HG02588 (cell line): ENCODE measurements at regions not wholly inside any gene's neighbourhood (a gene's known extent, or its start where the extent isn't known, plus 50 kb on each side); places are given as distances from the start of the nearest gene placed in this dataset.

Experiments
- ATAC-seq: cut with Tn5 transposase; IDR thresholded peaks from one replicate; pipeline ENCODE4 v1.9.1; 2021; ENCODE audit warnings: mild to moderate bottlenecking, moderate library complexity; ENCODE audit not compliant: unreplicated experiment

DNA sequence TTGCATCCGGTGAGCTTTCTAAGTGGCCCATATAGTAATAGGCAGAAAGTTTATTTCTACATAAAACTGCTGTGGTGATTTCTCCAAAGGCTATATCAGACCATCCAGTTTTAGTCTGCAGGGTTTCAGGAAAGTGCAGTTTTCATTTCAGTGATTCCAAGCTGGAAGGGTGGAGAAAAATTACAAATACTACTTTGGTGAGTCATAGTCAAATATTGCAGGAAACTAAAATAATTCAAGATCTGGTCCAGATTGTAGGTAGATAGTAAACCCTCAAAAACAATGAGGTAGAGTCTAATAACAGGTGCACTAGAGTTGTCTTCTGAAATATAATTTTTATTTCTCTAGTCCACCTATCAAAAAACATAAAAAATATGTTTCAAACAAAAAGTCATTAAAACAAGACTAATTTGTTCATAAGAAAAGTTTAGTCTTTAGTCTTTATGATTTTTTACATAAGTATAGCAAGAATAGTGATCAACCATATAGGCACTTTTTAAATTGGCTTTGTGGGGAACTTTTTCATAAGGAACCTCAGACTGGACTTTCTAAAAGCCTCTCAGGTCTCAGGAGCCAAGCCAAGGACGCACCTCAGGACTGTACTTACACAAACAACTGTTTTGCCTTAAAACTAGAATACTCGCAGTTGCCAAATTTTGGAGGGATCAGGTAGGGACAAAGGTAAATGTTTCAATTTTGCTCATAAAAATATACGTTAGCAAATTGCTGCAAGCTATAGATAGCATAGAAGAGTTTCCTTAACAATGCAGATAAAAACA is 101.8 kb upstream of the TLR3 start:
- ATAC-seq = no peak

DNA sequence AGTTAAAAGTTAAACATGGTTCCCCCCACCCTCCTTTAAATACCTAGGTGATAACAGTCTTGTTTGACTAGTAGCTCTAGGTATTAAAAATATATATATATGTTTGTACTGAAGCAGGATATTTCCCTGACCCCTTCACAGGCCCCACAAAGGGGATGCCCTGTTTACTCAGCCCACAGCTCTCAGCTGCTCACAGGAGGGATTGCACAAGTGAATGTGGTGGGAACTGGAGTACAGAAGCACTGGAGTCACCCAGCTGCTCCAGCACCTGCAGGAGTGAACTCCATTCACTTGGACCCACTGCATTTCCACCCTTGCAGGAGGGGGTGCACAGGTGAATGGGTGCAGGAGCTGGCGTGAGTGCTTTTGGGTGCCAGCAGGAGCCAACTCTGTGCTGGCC is 99.3 kb upstream of the TLR3 start:
- no peak for ATAC-seq

DNA sequence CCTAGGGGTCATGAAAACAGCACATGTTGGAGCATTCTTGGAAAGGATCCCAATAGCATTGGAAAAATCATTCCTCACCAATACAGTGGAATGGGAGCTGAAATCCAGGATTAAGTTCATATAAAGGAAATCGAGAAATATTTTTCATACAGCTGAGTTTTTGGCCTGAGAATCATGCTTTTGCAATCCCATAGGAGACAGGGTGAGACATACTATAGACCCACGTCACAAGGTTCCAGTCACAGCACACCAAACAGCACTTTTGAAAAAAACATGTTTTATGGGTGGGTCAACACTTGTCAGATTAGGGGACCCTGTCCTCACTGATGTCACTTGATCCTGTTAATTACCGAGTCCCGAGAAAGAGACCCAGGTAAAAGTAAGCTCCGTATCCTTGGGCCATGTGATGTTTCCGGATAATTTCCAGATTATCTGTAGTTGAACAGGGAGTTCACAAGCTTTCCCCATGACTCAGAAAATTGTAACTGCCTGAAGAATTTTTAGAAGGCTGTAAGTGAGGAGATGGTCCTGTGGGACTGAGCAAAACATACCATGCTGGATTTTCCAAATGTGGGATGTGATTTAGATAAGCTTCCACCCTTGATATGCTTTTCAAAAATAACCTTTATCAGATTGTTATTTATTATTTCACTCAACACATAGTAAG is 80.9 kb upstream of the TLR3 start:
- ATAC-seq = no peak

DNA sequence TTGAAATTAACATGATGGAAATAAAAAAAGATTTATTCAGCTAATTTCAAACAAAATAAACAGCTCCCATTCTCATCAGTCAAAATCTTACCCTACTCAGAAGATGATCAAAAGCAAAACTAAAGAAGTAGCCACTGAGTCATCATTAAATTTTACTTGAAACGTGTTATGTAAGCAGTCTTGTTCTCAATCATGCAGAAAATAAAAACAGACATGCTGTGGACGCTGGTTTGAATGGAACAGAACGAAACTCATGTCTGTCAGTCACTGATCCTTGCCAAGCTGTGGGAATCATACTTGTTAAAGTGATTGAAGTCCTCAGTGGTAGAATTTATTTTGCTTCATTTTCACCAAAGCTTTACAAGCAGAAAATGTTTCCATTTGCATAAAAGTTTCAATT is 77.2 kb upstream of the TLR3 start:
- no peak for ATAC-seq

DNA sequence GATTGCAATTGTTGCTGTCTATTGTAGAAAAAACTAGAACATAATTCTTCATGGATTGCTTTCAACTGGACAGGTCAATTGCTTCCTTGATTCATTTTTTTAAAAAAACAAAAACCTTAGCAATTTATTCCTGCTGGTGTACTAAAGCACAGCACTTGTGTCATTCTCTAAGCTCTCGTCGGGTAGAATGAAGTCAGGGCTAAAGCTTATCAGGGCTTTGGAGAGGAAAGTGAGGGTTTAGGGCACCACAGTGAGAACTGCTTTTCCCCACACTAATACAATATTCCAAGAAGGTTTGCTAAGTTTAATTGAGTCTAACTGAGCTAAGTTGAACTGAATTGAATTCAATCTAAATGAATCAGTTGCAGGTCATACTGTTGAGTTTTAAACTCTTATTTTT is 76.4 kb upstream of the TLR3 start:
- no peak for ATAC-seq

DNA sequence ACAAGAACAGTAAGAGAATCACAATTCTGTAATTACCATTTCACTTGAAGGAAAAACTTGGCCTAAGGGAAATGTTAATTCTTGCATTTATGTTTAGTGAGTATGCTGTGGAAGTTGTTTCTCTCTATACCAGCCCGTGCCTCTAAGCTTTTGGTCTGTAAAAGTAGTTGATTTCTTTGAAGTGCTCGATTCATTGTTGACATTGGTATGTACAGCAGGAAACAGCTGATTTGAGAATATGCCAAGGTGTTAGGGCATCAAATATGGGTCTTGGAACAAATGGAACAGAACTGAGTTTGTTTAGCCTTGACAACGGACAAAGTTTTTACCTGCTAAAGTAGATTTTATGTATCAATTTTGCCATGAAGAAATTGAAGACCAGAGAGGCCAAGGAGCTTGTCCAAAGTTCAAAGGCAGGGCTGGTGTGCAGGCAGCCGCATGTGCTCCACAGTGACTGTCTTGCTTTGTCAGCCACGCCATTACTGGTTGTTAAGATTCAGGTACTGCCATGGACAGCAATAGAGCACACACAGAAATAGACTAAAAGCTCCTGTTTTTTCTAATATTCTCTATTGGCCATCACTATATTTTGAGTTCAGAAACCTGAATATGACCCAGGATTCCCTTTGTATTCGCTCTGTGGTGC is 75.5 kb upstream of the TLR3 start:
- ATAC-seq = no peak

DNA sequence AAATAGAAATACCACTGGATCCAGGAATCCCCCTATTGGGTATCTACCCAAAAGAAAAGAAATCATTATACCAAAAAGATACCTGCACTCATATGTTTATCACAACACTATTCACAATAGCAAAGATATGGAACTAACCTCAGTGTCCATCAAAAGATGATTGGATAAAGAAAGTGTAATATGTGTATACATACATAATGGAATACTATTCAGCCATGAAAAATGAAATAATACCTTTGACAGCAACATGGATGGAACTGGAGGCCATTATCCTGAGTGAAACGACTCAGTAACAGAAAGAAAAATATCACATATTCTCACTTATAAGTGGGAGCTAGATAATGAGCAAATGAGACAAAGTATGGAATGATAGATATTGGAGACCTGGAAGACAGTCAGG is 74.2 kb upstream of the TLR3 start:
- ATAC-seq = no peak

DNA sequence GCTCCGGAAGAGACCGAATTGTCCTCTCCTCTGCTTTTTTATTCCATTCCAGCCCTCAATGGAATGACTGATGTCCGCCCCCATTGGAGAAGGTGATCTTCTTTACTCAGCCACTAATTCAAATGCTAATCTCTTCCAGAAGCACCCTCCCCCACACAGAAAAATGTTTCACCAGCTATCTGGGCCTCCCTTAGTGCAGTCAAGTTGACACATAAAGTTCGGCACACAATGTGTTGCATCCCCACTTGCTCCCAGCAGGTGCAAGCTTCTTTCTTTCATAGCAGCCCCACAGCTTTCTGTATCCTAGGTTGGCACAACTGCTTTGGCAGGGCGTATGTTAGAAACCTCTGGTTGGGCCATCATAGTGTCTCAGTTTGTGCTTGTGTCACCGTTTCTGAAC is 73.3 kb upstream of the TLR3 start:
- ATAC-seq = no peak

DNA sequence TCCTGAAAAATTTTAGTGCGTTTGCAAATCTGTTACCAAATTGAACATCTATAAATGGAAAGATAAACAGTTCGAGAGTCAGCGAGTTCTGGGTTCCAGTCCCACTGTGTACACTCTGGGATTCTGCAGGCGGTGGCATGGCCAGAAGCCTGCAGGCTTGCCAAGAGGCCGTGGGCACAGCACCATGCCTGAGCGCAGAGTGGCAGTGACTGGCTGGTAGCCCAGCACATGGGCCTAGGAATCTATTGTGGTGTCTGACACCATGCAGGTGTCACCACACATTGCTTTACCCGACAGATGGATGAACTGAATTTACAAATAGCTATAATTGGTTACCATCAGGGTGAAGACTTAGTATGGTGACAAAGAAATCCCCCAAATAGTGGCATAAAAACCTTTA is 71.7 kb upstream of the TLR3 start:
- ATAC-seq = no peak

DNA sequence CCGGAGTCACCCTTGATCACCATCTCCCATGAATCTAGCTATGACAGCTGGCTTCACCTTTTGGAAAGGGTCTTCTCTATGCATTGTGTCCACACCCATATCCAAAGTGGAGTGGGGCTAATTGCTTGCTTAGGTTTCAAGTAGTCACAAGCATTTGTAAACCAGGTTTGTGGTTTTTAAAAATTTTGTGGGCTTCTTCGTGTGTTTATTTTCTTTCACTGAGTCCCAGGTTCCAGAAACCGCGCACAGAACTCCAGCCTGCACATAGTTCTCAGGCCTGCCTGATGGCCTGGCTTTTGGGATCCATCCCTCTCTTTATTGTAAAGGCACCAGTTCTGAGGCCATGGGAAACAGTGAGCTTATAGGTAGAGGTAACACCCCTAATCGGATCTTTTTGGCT is 70.2 kb upstream of the TLR3 start:
- no peak for ATAC-seq

DNA sequence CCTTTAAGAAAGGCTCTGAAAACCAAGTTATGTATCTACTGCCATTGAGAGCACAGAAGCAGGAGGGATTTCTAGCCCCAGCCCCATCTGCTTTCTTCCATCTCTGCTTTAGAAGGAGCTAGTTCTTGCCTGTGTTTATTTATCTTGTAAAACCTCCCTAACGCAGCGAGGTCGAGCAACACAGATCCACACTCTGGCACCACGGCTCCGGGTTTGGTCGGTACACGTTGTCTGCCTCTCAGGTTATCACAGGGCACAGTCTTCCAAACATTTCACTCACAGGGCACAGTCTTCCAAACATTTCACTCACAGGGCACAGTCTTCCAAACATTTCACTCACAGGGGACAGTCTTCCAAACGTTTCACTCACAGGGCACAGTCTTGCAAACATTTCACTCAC is 69.7 kb upstream of the TLR3 start:
- ATAC-seq = no peak

DNA sequence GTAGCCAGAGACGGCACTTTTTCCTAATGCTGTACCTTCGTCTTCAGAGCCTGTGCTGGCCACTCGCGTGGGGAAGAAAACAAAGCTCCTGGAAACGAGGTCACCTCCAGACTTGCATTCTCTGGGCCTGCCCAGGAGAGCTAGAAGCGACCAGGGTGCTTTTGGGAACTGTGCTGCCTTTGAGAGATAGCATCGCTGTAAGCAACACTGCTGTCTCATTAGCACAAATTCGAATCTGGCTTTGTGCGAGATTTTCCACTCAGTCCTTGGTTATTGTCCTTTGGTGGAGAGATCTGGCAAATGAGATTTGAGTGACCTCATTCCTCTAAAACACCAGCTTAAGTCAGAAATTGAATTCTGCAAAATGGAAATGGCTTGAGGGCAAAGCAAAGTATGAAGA is 66.1 kb upstream of the TLR3 start:
- no peak for ATAC-seq

DNA sequence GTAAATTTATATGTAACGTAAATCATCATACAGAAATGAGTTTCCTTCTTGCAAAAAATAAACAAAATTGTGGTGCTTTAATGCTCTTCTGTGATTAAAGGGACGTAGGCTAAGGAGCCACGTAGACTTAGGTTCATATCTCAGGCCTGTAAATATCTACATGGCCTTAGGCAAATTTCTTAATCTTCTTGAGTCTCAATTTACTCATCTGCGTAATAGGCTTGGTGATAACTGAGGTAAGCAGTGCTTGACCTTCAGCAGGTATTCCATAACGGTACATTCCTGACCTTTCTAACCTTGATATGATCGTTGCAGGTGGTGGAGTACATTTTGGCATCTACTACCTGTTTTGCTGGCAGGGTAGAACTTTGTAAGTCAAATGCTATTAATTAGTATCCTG is 65.2 kb upstream of the TLR3 start:
- ATAC-seq = no peak

DNA sequence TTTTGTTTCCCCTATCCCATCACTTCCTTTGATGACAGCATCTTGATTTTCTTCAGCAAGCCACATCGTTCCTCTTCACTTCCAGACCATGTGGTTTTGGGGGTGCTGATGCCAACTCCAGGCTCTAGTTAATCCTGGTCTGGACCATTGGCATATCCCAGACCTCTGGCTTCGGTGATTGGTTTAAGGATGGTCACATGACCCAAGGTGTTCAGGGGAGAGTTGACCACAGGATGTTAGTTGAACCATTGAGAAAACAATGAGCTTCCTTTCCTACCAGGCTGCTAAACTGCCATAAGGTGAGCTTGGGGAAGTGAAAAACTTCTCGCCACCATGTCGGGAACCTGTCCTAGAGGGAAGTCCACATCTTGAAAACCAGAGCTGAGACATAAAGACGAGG is 60.9 kb upstream of the TLR3 start:
- no peak for ATAC-seq

DNA sequence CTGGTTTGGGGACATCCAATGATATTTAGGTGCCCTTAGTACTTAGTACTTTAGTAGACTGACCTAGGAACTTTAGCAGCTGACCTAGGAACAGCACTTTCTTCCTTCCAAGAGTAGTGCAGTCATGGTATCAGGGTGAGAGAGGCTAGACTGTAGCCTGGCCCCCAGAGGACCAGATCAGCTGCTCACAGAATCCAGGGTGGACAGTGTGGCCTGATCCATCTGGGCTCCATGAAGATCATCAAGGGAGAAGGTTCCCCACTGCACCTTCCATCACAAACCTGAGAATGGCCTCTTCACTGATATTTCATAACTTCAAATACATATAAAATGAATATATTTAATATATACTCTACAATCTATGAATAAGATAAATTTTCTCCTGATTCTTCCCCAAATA is 59.0 kb upstream of the TLR3 start:
- no peak for ATAC-seq

DNA sequence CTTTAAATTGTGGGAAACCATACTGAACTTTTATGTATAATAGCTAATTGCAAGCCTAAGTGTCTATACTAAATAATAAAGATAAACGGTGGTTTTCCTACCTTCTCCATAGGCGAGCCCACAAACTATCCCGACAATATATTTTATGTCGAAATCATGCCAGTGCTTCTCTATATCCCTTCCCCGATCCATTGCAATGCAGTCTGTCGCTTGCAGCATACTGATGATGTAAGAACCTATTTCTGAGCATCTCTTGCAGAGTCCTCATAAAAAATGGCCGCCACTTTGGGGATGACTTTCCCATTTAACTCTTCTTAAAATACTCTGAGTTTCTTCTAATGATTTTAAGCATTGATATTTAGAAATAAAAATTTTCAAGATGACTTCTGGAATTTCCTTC is 58.1 kb upstream of the TLR3 start:
- no peak for ATAC-seq

DNA sequence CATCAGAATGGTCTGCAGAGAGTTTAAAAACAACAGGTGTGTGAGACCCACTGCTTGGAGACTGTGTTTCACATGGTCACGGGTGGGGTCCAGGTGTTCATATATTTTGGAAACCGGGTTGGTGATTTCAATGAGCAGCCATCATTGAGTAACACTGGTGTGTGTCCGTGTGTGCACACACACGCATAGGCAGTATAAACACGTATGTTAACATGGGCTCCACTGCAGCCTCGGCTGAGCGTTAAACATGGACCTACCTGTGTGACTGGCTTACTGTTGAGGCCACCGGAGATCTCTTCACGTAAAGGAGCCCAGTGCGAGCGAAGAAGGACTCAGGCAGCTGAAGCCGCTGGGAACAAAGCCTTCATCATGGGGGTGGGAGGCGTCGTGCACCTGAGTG is 56.9 kb upstream of the TLR3 start:
- ATAC-seq = no peak

DNA sequence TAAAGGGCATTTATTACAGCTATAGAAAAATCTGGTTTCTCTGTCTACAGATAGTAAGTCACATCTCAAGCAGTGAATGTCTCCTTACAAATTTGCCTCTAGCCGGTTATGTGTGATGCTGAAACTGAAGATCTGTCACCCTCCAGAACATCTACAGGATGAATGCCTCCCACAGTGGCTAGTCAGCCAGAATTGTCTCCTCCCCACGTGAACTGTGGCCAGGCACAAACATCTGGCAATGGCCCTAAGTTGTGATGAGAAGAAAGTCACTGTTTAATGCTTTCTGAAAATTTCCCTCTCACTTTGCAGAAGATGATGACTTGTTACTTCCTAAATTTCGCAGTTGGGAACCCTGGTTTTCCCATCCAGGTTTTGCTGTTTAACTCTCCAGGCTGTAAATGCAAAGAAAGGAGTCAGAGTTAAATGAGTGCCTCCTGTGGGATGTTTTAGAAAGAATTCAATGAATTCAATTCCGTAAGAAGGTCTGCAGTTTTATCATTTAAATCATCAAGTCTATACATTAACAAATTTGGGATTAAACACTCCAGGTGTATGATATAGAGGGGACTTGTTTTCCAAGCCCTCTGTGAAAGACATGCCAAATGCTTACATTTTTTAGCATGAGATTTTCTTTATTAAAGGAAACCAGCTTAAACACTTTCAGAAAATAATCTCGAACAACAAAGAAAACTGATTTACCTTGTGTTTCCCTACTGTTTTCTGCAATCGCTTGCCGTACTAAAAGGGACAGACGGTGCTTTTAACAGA is 55.4 kb upstream of the TLR3 start:
- no peak for ATAC-seq

DNA sequence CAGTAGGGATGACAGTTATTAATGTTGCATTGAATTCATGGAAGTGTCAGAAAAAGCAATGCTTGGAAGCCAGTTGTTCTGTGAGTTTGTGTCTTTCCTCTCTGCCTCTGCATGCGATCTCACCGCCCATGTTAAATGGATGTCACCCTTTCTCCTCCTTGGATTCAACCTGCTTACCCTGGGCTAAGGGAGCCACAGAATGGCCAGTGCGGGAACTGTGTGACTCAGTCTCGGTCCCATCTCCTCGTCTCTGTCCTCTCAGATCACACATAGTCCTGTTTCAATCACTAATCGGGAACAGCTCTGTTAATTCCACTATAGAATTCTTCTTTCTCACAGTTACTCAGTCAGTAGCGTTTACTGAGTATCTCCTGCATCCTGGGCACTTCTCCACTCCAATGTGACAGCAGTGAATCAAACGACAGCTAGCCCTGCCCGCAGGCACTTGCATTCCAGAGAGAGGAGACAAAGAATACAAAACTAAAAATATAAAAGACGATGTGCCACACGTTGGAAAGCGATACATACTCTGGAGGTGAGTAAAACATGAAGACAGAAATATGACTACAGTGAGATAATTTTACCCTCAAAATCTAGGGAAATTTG is 53.6 kb upstream of the TLR3 start:
- ATAC-seq = no peak

DNA sequence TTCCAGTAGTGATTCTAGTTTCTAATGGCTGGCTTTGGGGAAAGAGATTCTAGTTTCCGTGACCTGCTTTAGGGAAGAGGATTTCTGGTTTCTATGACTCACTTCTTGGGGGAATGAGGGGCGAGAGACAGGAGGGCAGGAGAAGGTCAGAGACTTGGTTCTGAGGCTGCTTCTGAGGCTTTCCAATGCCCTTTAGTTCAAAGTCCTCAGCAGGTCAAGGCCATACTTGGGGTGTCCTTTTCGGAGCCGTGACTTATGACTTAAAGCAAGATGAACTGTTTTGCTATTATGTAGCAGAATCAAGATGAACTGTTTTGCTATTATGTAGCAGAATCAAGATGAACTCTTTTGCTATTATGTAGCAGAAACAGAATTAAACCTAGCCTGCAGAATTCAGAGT is 52.2 kb upstream of the TLR3 start:
- ATAC-seq = no peak

DNA sequence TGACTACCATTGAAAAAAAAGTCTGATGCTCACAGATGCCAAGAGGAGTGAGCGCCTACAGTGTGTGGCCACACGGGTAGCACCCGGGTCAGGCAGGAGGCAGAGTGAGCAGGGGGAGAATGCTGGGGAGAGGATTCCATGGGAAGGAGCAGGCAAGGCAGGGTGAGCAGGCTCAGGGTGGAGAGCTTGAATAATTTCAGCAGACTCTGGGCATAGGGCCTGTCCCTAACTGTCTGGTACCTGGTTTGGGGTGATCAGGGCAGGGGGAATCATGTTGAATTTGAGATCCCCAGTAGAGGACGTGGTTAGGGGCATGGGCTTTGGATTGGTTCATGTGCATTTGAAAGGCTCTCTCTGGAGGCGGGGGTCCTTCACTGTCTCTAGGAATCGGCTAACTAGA is 51.2 kb upstream of the TLR3 start:
- no peak for ATAC-seq
